ENCODE measurements at regions not wholly inside any gene's neighbourhood (a gene's known extent, or its start where the extent isn't known, plus 50 kb on each side); places are given as distances from the start of the nearest gene placed in this dataset.
A peak's percentile ranks its signal among the peaks of the same experiment; 100 is the strongest.

DNA sequence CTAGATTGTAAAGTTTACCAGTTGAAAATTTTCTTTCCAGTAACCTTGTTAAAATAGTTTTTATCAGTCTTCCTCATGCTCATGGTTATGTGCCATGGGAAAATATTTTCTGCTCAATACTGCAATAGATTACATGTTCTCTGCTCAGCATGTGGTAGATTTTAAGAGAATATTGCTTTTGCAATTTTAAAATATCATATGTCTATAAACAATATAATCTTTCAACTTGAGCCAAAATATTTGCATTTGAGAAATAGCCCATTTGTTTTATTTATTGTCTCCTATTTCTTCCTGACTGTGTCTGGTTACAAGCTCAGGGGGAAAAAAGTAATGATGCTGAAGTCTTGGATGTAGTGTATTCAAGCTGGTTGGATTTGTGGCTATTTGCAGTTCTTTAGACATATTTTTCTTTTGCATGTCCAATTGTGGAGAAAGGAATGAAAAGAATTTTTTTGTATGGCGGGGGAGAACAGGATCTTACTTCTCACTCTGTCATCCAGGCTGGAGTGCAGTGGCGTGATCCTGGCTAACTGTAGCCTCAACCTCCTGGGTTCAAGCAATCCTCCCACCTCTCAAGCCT is 342.6 kb upstream of the NAV3 start:
- DNase-seq = no peak

DNA sequence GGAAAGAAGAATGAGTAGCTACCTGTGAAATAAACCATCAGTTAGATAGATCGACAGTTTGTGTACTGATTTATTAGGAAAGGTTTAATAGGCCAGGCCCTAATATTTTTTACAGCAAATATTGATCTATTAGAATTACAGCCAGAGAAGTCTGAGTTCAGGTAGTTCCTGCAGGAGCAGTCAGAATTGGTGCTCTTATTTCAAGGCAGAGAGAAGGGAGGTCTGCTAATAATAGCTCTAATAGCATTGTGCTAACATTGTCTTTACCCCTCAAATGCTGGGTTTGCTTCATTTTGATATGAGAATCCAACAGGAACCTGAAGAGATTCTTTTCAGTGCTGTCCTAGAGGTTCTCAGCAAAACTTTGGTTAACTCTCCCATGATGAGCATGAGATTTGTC is 343.8 kb upstream of the NAV3 start:
- no peak for DNase-seq

DNA sequence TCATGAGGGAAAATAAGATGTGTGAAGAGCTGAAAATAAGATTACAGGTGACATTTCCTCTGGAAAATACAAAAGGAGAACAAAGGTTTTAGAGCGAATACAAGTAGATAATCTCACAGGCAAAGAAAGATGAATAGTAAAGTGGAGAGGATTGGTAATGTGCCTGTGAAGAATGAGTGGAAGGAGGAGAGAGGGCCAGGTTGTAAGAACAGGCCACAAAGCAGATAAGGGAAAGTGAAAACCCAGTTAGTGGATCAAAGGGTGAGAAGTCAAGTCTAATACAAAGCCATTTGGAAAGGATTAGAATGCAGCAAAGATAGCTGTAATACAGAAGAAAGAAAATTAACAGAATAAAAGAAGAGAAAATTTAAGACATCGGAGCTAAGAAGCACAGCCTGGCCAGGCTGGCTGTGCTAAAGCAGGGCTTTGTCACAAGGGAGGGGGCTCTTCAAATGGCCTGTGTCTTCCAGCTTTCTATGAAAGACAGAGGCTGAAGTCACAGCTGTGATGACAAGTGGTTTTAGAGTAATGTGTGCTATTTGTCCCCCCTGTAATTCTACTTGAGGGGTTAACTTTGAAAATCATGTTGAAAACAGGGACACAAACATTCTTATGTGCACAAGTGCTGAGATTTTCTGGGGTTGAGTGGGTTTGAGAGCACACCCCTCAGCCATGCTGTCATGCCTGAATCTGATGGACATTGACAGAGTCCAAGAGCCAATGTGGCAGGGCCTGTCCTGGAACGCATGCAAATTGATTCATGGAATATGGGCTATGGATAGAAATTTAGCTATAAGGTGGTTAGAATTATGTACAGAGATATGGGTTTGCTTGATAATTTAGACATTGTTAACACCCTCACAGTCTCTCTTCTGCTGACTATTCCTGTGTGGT is 344.5 kb upstream of the NAV3 start:
- DNase-seq = no peak

DNA sequence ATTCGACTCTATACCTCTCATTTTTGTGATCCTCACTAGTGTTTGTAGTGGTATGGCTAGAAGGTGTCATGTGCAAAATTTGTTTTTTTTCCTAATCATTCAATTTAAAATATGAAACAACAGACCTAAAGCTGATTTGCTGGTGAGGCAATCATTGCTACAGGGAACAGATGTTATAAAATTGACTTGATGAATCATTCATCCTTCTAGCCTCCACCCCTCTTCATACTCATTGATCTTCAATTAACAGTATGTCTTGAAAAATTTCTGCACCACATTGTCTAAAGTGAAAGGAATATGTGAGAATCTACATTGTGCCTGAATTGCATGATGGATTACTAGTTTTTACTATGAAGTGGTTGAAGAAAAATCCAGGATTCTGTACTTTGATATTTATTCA is 349.0 kb upstream of the NAV3 start:
- DNase-seq = no peak

DNA sequence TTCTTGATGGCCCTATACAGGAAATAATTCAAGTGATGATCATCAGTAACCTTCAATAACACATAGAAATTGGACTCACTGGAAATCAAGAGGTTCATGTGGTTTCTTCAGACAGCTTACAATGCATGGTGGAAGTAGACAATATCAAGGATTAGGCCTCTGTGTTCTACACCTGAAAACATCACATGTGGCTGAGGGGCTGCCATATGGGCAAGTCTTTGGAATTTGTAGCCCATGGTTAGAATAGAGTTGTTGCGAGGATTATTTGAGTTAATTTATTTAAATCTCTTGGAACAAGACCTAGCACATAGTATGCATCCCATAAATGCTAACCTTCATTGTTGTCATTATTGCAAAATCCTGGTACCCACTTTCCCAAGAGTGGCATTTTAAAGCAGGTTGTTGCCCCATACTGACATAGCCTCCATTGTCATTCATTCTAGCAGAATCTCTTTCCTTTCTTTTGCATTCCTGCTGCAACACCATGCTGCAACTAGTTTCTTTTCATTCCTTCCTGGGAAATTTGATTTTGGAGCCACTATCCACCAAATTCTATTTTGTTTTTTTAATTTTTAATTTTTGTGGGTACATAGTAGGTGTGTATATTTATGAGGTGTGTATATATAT is 352.7 kb upstream of the NAV3 start:
- DNase-seq = no peak

DNA sequence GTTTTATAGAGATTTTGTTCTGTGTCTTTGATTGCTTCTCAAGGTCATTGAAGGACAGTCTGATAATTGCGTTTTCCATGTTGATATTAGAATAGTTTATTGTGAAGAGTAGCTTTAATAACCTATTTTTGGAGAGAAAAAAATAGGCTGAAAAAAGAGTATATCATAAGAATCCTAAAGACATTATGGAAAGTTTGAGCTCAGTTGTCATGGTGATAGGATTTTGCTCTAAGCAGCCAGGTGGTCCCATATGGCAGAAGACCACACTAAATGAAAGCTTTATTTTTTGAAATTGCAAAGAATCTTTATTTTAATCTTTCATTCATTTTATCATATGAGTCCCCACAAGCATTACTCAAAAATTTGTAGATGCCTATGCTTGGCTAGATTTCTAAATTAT is 358.9 kb upstream of the NAV3 start:
- no peak for DNase-seq

DNA sequence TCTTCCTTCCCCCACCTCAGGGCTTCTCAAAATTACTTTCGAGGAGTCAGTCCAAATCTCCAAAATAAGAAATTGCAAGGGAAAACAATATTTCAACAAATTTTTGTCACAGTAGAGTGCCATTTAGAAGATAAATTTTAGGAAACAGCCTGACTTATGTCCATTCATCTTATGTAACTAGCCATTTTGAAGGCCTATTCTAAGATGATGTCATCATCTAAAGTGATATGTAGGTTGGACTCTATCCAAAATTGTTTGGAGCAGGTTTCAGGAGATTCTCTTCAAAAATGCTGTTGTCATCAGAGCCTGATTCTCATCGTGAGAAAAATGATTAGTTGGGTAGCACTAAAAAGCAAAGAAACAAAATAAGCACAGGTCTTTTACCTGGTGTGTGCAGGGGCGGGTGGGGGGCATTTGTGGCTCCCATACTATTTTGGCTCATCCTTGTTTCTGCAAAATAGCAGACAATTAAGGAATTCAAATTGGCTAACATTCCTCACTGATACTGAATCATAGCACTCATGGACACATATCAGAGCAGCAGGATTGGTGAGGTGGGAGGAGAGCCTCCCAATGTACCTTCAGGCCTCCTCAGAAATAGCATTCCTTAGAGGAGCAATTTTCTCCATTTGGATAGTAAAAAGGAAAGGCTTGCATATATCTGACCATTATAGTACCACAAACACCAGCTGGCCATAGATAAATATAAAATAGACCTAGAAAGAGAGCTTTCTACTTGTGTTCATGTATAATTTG is 360.9 kb upstream of the NAV3 start:
- no peak for DNase-seq

DNA sequence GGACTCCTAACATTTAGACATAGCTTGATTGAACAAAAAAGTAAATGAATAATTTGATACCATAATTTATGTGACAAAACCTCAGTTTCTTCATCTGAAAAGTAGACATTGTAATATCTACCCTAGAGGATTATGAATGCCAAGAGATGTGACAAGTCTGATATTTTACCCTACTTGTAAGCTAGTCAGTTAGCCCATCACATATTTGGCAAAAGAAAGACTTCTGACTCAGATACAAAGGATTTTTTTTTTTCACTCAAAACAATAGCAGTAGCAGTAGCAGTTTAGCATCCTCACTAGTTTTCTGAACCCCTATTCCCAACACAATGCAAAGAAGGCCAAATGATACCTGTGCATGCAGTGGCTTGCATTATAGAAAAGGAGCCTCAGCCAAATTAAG is 377.3 kb upstream of the E2F7 start:
- no peak for DNase-seq

DNA sequence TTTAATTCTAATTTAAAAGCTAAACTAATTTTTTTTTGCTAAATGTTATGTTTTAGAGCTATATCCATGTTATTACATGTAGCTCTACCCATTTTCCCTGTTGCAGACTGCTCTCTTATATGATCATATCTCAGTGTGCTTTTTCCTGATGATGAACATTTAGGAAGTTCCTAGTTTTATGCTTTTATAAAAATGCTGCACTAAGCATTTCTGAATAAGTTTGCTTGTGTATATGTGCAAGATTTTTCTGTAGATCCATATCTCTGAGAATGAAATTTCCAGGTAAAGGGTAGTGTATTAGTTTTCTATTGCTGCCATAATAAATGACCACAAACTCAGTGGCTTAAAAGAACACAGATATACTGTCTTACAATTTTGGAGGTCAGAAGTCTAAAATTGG is 374.4 kb upstream of the E2F7 start:
- no peak for DNase-seq

DNA sequence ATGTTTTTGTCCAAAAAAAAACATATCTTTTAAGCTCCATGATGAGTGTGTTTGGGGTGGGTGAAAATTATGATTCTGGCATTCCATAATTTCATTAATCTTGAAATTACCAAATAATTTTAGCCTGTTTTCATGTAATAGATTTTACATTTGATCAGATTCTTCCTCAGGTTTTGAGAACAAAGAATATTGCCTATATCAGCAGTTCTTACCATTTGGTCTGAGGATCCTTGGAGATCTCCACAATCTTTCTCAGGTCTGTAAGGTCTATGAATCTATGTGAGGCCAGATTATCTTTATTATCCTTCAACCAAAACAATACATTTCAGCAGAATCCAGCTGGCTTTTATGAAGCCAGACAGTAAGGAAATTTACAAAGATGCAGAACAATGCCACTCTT is 373.3 kb upstream of the E2F7 start:
- DNase-seq = no peak

DNA sequence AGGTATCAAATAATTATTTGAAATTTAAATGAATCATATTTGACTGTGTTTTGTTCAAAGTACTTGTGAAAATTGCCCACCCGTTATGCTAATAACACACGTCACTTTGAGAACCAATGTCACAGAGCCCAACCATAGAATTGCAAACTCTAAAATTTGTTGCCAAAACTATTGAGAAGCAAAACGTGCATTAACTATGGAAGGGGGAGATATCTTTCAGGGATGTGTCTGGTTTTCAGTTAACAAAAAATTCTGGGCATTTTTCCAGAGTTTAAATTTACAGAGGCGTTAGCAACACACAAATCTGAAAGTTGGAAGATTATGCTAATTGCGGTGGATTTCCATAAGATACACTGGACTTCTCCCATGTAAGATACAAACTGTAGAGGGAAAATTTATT is 371.8 kb upstream of the E2F7 start:
- peak; percentile 27 for DNase-seq

DNA sequence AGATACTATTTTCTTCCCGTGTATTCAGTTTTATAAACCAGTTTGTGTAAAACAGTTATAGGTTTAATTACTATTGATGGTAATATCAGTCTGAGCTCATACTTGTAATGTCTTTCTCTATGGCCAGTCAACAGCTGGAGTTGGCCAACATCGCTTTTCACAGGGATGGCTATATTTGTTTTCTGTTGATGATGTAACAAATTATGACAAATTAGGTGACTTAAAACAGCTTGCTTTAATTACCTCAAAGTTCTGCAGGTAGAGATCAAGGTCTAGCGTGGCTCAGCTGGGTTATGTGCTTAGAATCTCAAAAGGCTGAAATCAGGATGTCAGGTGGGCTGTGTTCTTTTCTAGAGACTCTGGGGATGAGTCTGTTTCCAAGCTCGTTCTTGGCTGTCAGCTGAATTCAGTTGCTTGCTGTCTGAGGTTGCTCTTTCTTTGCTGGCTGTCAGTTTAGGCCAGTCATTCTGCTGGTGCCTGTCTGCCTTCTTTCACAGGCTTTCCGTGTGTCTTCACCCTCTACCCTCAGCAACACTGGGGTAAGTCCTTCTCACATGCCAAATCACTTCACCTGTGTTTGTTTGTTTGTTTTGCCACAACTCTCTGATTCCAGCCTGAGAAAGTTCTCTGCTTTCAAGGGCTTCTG is 370.2 kb upstream of the E2F7 start:
- no peak for DNase-seq

DNA sequence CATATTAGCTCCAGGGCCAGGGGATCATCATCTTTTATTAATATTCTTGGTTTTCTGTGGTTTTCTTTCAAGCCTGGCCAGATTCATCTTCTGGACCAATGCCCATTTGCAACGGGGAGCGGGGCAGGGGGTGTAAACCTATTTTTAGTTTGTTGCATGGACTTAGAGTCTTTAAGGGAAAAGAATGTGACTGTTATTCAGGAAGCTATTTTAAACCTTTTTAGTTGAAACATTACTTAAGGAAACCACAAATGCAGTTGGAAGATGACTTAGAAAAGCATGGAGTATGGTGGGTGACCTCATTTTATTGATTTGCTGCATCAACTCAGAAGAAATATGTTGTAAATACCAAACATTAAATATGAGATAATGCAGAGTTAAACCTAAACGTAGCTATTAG is 368.4 kb upstream of the E2F7 start:
- DNase-seq = no peak

DNA sequence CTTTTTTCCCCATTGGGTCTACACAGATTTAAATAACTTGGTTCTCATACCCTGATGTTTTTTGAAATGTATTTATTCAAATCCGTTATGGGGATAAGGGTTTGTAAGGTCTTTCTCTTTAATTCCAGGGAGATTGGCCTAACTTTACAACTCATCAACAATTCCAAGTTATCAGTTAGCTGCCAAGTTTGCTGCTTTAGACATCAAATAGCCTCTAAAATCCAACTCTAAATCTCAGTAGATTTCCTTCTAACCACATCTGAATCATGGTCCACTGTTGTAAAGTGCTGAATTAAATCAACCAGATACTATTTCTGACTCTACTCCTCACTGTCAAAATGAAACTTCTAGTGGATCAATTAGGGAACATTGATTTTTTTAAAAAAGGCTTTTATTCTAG is 364.1 kb upstream of the E2F7 start:
- DNase-seq = no peak

DNA sequence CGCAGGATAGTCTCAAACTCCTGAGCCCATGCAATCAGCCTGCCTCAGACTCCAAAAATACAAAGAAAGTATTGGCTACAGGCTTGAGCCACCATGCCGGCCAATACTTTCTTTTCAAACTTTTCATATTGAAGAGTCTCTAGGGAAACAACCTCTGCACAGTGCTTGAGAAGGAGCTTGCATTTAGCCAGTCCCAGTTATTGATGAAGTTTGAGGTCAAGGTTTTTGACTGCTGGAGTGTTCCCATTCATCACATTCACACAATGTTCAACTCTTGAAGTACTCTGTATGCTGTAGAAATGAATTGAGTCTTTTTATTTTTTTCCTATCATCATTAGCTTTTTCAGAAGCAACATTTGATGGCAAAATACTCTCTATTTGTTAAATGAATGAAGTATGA is 355.8 kb upstream of the E2F7 start:
- DNase-seq = no peak

DNA sequence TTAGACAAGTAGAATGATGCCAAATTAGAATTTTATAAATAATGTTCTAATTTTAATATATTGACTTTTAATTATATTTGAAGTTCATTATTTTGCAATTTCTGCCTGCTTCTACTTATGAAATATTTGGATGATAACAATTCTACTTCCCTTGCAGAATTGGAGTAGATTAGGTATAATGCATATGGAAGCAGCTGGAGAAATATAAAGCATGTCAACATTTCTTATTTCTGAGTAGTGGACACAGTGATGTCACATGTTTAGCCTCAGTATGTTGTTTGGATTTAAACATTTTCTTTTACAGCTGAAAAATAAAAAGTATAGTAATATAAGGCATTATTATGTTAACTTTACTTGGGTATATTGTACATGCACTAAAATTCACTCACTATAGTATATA is 344.2 kb upstream of the E2F7 start:
- DNase-seq = no peak

DNA sequence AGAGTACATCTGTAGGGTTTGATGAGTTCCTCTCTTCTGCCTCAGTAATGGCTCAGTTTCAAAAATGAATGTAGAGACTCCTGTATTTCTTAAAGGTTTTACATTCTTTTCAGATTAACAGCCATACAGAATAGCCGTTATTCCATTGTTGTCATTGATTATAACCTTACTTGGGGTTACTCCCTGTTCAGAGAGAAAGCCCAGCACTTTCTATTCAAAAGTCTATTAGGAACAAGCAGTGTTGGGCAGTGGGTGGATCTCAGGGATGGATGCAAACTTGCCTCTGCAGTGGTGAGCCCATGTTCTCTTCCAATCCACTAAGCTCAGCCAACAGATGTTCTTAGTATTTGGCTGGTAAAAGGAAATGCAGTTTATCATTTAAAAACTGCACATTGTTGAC is 342.6 kb upstream of the E2F7 start:
- DNase-seq = no peak

DNA sequence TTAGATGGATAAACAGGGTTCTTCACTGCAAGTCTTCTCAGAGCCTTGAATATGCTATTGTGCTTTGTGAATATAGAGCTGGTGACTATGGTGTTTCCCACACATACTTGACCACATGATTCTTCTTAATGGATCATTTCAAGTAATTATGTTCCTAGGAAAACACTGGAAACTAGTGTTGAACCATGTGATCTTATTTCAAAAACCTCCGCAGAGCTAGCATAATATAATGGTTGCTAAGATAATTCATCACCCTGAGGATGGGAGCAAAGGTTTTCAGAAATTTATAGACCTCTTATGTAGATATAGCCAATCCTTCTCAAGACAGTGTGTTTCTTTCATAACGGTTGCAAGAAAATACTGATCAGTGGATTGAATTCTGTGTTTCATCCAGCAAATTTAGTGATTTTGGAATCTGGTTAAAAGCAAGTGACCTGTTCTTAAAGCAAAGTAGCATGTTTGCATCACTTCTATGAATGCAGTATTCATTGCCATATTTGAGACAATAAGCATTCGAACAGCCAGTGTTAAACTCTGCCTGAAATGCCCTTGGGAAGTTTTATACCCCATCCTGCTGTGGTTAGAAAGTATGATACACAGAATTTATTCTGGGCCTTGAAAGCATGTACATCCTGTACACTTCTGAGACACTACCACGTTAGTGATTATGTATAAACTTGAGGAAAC is 341.0 kb upstream of the E2F7 start:
- no peak for DNase-seq

DNA sequence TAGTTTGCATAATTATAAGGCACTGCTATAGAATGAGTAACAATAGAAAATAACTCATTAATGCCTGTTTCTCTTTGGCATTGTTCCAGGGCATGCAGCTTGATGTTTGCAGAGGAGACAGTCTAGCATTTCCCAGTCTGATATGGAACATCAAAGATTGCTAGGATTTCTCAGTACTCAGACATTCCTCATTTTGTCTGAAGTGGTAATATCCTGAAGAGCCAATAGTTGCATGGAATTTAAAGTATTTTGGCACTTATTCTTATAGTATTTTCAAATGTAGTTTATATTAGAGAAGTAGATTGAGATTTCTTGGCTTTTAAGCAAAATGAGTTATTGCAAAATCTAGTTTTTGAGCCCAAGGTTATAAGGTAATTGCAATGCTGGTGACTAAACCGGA is 337.3 kb upstream of the E2F7 start:
- peak; percentile 79 for DNase-seq

DNA sequence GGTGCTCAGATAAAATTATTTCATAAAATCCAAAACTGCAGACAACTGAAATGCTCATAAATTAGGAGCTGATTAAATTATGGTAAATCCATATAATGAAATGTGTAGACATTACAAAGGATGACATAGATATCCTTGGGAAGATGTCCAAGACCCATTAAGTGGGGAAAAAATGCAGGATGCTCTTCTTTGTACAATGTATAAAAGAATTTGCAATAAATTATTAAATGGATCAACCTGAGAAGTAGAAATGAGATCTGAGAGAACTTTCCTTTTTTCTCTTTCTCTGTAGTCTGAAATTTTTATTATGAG is 336.4 kb upstream of the E2F7 start:
- DNase-seq = no peak

DNA sequence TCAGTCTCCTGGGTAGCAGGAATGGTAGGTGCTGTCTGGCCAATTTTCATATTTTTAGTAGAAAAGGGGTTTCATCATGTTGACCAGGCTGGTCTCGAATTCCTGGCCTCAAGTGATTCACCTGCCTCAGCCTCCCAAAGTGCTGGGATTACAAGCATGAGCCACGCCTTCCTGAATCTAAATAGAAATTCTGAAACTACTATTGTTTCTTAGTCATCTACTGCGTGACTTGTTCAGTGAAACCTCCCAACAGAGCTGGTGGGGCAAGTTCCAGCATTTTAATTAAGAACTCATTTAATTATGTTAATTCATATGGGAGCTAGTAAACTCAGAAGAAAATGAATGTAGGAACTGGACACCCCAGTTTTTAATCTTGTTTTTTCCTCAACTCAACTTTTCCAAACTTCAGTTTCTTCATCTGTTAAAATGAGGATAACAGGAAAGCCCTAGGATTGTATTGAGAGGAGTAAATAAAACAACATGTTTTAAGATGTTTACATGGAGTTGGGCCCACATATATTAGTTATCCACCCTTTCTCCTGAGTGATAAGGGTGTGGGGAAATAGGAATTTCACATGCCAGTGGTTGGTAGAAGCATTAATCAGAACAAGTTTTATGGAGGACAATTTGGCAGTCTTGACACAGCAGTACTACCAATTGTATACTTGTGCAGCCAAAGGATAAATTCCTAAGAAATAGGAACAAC is 335.8 kb upstream of the E2F7 start:
- DNase-seq = no peak

DNA sequence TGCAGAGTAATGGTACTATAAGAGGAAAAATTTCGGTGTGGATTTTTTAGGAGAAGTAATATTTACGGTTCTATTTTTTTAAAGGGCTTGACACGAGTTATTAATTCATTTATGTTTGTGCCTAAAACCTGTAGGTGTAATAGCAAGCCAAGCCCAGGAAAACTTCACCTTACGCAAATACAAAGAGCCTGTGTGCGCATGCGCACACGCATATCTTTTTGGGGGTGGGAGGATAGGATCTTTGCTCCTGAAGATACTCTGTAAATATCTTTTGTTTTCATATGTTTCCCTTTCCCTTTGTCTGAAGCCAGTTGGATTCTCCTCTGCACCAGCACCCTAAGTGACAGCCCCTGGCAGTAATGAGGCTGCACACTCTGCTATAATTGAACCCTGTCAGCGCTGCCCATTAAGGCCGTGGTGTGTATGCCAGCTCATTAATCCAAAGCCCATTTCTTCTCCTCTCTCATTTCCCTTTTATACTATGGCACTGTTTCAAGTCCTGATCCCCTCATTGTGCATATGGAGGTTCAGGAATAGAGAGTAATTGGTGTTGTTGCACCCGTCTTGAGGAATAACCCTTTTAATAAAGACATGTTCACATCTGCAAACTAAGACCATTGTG is 327.2 kb upstream of the E2F7 start:
- DNase-seq = peak; percentile 93

Data from COR-L47 (cell line).